GM21526 (cell line): ENCODE measurements at regions not wholly inside any gene's neighbourhood (a gene's known extent, or its start where the extent isn't known, plus 50 kb on each side); places are given as distances from the start of the nearest gene placed in this dataset.

Source experiments
- ATAC-seq: cut with Tn5 transposase; IDR thresholded peaks from one replicate; pipeline ENCODE4 v1.9.1; 2021; ENCODE audit warnings: moderate library complexity; ENCODE audit not compliant: unreplicated experiment, low FRiP score

DNA sequence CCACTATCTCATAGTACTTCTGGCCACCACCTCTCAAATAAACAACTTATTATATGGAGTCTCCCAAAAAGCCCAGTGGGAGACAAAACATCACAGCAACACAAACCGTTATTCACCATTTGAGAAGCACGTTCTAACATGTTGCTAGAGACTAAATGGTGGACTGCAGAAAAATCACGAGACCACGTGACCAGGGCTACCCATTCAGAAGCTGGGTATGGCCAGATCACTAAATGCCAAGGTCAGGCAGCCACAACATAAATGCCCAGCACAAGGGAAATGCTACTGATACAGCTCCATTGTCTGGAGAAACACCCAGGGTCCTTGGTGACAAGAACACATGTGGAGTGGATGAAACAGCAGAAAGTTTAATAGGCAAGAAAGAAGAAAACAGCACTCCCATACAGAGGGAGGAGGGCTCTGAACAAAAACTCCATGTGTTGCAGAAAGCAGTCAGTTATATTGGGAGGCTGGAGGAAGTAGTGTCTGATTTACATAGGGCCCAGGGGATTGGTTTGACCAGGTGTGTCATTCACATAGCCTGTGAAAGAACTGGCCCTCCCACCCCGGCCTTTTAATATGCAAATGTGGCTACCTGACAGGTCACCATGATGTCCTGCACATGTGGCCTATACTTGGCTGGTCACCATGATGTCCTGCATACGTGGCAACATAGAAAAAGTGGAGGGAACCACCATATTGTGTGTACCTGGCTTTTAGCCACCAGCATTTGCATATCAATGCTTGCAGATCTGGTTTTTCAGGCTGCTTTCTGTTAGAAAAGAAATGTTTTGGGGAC, 97.2 kb downstream of the TRIM36 start:
- no peak for ATAC-seq

DNA sequence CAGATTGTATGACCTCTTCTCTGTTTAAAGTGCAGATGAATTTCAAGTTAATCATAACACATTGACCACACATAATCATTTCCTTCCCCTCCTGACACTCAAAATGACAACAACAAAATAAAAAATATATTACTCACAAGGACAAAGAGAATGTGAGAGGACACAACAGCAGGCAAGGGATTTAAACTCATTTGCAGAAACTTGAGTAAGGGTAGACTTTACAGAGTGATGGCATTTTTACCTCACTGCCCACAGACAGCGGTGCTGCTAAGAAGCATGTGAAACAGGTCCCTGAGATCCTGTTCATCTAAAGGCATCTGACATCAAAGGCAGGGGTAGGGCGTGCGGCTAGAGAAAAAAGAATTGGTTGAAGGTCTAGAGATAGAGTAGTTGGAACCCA, 99.0 kb downstream of the TRIM36 start:
- no peak for ATAC-seq

DNA sequence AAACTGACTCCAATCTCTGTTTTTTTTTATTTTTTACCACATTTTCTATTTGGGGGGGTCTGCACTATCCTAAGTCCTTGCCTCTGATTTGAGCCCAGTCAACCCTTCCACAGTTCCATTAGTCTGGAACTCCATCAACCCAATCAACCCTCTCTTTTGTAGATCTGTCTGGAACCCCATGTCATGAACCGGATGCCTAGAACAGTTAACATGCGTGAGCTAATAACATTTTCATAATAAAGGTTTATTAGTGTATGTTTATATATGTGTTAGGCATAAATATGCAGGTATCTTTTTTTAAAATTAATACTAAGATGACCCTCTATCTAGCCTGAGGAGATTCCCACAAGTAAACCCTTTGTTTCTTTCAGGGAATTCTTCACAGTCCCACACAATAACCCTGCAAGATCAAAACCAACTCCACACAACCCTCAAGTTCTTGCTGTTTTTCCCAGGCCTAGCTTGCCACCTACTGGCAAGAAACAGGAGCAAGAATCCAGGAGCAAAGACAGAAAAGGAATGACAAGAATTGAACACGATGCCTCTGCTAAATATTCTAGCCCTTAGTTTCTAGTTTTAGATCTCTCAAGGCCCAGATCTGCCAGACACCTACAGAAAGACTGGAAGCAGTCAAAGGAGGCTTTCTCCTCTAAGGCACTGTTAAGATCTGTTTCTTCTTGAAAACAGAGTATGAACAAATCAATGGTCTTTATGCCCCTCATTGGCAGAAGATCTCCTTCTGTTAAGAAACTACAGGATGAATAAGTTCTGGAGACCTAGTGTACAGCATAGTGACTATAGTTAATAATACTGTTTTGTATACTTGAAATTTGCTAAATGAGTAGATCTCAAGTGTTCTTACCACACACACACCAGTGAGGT, 100.4 kb downstream of the TRIM36 start:
- peak; percentile 46 for ATAC-seq

DNA sequence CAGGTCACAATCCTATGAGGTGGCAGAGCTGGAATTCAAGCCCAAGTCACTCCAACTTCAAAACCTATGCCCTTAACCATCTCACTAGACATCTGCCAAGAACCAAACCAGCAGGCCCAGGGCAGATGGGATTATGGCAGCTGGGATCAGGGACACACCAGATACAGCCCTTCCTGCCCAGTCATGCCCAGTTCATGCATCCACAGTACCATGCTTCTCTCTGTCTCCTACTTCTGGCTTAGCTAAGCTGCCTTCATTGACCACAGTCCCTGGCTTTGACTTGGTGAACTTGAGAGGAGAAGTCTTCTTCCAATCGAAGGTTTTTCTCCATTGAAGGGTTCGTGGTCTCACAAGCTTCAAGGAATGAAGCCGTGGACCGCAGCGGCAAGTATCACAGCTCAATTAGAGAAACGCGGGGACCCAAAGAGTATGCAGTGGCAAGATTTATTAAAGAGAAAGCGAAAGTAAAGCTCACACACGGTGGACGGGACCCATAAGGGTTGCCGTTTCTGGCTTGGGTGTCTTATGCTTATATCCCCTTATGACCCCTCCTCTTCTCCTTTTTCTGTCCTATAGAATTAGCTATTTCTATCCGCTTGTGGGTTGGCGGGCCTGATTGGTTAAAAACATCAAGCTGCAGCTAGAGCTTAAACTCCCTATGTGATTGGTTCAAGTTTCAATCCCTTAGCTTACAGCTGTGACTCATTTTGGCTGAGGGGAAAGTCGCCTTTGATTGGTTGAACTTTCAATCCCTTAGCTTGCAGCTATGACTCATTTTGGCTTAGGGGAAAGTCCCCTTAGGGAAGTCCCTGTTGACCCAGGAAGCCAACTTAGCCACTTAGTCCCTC, 101.2 kb downstream of the TRIM36 start:
- ATAC-seq: peak; percentile 69

DNA sequence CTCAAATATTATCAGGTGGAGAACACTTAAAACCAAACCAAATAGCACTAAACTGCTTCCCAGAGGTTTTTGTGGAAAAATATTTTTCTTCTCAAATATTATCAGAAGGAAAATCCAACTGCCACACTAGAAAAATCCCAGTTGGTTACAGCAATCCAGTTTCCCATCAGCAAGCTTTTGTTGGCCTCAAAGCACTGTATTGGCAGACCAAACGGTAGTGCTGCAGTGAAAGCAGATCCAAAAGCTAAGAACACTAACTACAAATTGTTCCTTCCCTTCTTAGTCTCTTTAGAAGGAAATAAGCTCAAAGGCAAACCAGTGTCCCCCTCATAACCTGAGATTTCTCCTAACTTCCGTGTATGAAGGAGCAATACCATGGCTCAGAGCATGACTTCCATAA, 105.3 kb downstream of the TRIM36 start:
- ATAC-seq: no peak

DNA sequence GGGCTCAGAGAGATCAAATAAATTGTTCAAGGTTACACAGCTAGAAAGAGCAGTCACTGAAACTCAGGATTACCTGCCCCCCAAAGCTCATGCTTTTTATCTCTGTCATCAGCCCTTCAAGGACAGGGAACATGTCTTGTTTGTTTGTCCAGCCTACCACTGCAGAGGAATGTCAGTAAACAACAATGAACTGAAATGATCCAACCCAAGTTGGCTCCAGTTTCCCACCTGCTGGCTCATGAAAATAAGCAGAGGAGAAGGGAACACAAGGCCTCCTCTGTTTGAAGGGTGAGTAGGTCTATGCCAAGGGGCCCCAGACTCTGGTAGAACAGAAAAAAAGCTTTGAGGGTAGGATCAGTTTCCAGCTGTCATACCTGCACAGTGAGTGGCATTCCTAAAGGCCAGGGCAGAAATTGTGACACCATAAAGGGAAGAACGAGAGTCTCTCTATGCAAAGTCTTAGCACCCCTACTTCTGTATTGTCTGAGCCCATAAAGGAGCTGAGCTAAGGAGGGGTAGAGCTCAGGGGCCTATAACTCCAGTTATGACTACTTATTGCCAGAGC, 115.2 kb downstream of the TRIM36 start:
- no peak for ATAC-seq

DNA sequence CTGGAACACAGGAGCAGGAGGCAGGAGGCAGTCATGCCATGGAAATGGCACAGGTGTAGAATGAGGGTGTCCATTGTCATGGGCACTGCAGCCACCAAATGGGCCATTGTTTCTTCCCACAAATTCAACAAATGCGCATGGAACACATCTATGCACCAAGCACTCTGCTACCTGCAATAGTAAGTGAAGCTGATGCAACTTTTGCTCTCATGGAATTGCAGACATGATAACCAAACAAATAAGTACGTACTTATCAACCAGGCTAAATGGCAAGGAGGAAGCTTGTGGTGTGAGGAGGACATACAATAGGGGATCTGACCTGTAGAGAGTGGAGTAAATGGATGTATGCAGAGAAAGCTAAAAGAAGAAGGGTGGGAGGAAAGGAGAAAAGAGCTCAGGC, 116.8 kb downstream of the TRIM36 start:
- no peak for ATAC-seq

DNA sequence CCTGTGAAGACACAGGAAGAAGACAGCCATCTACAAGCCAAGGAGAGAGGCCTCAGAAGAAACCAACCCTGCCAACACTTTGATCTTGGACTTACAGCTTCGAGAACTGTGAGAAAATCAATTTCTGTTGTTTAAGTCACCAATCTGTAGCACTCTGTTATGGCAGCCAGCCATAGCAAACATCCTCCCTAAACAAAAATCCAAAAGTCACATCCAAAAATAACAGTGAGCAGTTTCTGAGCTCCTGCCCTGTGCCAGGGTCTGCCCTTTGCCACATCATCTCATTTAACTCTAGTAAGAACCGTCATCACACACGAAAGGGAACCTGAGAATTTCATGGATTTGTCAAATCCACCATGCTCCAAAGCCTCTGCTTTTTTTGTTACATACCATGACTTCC, 118.8 kb downstream of the TRIM36 start:
- ATAC-seq: no peak

DNA sequence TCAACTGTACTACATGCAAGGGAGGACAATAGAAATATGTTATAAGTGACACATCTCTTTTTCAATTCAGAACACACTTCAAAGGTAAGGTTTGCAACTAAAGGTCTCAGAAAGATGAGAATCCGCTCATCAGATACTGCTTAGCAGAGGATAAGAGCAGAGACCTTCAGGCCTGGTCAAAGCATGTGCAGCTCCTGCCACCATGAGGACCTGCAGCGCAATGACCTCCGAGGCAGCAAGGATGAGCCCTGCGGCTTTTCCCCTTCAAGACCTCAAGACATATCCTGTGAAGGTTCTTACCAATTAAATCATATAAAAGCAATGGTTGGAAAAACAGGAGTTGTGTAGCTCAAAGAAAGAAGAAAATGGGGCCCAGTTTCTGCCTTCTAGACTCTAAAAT, 135.8 kb downstream of the TRIM36 start:
- ATAC-seq: no peak

DNA sequence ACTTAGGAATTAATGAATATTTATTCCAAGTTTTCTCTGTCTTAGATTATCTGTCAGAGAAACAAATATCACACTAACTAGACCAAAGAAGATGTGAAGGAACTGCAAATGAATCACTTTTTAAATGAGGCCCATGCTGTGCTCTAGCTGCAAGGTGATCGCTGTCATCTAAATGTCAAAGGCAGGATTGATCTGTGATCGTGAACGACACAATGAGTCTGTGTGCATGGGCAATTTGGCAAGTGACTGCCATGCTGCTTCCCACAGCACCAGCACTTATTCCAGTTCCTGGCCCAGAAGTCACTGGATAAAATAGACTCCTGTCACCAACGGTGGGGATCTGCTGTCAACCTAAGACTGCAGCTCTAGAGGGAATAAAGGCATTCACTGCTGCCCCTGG, 141.2 kb downstream of the TRIM36 start:
- ATAC-seq: no peak

DNA sequence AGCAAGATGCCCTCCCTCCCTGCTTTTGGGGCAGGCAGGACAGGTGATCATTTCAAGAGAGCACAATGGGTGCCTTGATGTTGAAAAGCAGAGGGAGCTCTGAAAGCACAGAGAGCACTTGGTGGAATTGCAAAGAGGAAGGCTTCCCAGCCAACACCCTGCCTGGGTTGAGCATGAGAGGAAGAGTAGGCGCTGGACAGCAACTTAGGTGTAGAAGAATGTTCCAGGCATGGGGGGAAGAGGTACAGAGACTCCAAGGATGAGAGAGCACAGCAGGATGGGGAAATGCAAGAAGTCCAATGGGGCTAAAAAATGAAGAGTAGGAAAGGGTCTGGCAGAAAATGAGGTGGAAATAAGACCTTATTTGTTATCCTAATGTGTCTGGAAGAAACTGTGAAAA, 144.8 kb downstream of the TRIM36 start:
- ATAC-seq: no peak

DNA sequence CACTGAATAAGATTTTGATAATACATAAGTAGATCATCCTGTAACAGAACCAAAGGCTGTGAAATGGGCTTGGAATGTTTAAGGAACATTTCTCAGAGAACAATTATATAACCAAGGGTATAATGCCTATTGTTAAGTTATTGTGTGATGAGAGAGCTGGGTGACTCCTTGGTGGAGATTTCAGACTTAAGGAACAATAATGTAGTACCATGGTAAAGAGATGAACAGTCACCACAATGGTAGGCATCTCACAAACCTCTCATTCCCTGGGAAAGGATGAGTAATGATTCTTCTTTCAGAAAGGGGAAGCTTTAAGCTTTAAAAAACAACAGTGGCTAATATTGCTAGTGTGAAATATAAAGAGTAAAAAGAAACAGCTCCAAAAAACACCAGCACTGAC, 147.4 kb downstream of the TRIM36 start:
- no peak for ATAC-seq

DNA sequence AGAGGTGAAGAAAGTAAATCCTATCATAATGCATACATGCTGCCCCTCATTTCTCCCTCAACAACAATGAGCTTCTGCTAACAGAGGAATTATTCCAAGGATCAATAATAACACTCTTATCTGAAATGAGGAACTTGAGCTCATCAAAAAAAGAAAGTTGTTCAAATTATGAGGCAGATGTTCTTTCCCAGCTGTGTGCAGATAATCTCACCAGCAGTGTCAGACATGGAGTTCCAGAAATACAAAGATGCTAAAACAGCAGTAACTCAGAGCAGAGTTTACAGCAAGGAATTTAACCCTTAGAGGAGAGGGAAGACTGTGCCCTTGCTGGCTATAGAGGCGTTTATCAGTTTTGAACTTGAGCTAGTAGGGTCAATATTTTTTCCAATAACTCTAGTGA, 153.1 kb downstream of the TRIM36 start:
- no peak for ATAC-seq

DNA sequence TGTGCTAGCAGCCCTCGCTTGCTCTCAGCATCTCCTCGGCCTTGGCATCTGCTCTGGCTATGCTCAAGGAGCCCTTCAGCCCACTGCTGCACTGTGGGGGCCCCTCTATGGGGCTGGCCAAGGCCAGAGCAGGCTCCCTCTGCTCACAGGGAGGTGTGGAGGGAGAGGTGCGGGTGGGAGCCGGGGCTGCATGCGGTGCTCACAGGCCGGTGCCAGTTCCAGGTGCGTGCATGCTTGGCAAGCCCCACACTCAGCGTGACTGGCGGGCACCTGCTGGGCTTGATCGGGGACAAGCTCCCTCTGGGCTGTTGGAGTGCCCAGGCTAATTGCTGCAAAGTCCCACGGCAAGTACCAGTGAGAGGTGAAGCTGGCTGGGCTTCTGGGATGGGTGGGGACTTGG, 170.5 kb downstream of the TRIM36 start:
- ATAC-seq: no peak

DNA sequence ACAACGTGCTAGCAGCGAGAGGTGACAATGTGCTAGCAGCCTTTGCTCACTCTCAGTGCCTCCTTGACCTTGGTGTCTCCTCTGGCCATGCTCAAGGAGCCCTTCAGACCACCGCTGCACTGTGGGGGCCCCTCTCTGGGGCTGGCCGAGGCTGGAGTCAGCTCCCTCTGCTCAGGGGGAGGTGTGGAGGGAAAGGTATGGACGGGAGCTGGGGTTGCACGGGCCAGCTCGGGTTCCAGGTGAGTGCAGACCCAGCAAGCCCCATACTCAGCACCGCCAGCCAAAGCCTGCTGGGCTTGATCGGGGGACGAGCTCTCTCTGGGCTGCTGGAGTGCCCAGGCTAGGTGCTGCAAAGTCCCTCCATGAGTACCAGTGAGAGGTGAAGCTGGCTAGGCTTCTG, 180.2 kb downstream of the TRIM36 start:
- ATAC-seq: no peak

DNA sequence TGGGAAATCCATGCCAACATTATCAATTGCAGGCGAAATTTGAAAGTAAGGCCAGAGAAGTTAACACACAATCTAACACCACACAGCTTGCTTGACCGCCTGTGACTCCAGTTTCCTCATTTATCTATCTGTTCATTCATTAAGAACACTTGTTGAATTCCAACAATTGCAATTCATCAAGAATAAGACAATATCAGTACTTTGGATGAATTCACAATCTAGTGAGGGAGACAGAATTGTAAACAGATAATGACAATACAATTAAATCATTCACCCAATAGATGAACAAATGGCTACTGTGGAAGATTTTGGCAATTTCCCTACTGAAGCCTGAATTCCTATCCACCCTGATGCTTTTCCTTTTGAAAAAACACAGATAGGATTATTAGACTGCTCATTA, 181.6 kb downstream of the TRIM36 start:
- ATAC-seq: no peak

DNA sequence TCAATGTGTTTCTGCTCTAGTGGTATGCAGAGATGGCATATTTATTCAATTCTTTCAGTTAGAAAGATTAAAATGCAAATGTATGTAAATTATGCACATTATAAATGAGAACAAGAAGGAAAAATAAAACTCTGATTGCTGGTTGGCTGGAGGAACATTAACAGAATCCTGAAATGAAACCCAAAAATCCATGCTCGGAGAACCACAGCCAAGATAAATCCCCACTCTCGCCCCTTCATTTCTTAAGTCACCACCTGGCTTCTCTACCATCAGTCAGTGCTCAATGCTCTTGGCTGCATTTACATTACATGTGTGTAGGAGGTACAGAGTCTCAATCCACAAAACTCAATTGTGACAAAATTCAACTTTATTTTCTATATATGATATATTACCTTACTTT, 184.9 kb downstream of the TRIM36 start:
- no peak for ATAC-seq

DNA sequence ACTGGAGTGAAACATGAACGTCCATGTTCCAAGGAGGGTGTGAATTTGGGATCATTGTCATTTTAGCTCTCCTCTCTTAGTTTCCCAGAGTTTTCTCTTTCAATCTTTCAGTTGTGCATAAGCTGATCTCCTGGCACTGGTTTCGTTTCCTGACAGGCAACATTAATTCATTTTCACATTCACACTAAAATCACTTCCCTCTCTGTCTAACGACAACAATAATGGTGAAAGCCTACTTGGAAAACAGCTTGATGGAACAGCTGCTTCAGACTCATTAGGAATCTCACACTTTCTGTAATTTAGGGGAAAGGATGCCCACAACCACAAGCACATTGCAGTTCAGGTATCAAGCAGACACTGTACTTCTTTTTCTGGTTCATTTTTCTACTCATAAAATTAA, 188.6 kb downstream of the TRIM36 start:
- ATAC-seq: no peak

DNA sequence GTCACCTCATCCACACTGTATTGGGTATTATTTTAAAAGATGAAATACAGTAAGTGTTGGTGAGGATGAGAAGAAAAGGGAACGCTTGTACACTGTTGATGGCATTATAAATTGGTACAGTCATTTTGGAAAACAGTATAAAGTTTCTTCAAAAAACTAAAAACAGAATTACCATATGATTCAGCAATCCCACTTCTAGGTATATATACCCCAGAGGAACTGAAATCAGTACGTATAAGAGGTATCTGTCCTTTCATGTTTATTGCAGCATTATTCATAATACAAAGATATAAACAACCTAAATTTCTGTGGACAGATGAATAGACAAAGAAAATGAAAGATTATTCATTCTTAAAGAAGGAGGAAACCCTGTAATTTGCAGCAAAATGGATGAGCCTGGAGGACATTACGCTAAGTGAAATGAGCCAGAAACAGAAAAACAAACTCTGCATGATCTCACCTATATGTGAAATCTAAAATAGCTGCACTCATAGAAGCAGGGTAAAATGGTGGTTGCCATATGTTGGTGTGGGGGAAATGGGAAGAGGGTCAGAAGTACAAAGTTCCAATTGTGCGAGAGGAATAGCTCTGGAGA, 191.6 kb downstream of the TRIM36 start:
- ATAC-seq: peak; percentile 72

DNA sequence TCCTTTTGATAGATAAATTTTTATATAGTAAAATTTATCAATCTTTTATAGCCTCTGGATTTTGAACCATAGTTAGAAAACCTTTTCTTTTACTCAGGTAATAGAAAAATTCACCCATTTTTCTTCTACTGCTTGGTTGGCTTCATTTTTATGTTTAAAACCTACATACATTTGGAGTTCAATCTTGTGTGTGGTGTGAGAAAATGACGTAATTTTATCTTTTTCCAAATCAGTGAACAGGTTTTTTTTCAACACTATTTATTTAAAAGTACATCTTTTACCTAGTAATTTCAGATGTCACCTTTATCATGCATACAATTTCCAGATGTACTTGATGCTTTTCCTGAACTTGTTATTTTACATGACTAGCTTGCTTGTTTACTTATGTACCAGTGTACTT, 200.2 kb downstream of the TRIM36 start:
- no peak for ATAC-seq
